ENCODE measurements at regions not wholly inside any gene's neighbourhood (a gene's known extent, or its start where the extent isn't known, plus 50 kb on each side); places are given as distances from the start of the nearest gene placed in this dataset.

GRCh38 chr6:163714179-163714578 lies 299.7 kb downstream of the QKI start:
- in situ Hi-C loops (cut with HindIII; ENCODE audit: extremely low pct_ligation_motif_present, low pct_unique_long_range_greater_than_20kb) = no loop called here
- no peaks in the 10 kb centered on the region for H4K20me1 ChIP-seq (ENCODE audit: insufficient read depth, low read length)
- no peak overlapping the region for H3K4me2 ChIP-seq (ENCODE audit: low read depth, low read length)
- H3K27ac ChIP-seq (ENCODE audit: extremely low read length, insufficient read depth, low read length) = no peak overlapping the region
- BruUV-seq (replicated peaks) = no TSS peak
- 26% methylated on average over 8 of the region's 10 CpGs for WGBS (ENCODE audit: low lambda C conversion rate)
- H2AFZ ChIP-seq (ENCODE audit: low read length) = no peak overlapping the region
- CTCF ChIA-PET (ENCODE audit: low intra/inter-chr PET ratio, low total read pairs) = no interaction called here
- intact Hi-C loops (cut with micrococcal nuclease; ENCODE audit: unreplicated experiment) = no loop called here
- H3K79me2 ChIP-seq (ENCODE audit: insufficient read depth, low read length) = no peaks in the 10 kb centered on the region
- FAIRE-seq = no peak
- ATAC-seq = no peak
- no peak for DNase-seq (ENCODE audit: low spot score)
- TF ChIP-seq FOXO4 (CRISPR knock-in tag; conservative IDR thresholded peaks at IDR 0.05) = 0 out of 2 replicates have a peak, but pooled peaks have one; percentile 79
- TF ChIP-seq ATF7 (IDR thresholded peaks at IDR 0.05) = peak; percentile 99
- TF ChIP-seq ATF7 (CRISPR knock-in tag; IDR thresholded peaks at IDR 0.05) = no peak
- TF ChIP-seq IKZF1 (IDR thresholded peaks at IDR 0.05) = no peak
- no peak for TF ChIP-seq MEF2D (CRISPR knock-in tag; IDR thresholded peaks at IDR 0.05)
- no peak for TF ChIP-seq ESRRA (CRISPR knock-in tag; IDR thresholded peaks at IDR 0.05; ENCODE audit: low read depth)
- no peak for TF ChIP-seq ZNF691 (CRISPR knock-in tag; IDR thresholded peaks at IDR 0.05; ENCODE audit: borderline replicate concordance, low read depth)
- TF ChIP-seq CREB1 (IDR thresholded peaks at IDR 0.05) = peak; percentile 98
- no peak for TF ChIP-seq CREB1 (CRISPR knock-in tag; IDR thresholded peaks at IDR 0.05)
- peaks cover 7 to 29% of the 10 kb centered on the region in 2 experiments; a peak in 4 of 5 replicates for H3K27me3 ChIP-seq (ENCODE audit: control insufficient read depth in 1 of 2, insufficient read depth in 2 of 2, low read length in 2 of 2)
- H3K4me3 ChIP-seq (replicated peaks in 1 of 3; ENCODE audit: insufficient read depth in 1 of 3, low read depth in 2 of 3, low read length in 3 of 3) = no peak overlapping the region
- POLR2A ChIA-PET = no interaction called here
- H3K9ac ChIP-seq (ENCODE audit: insufficient read depth, low read depth, low read length) = no peak overlapping the region
- H3K9me3 ChIP-seq (ENCODE audit: low read length) = no peaks in the 10 kb centered on the region
- no peaks in the 10 kb centered on the region for H3K36me3 ChIP-seq (replicated peaks in 1 of 2; ENCODE audit: control insufficient read depth in 1 of 2, insufficient read depth in 2 of 2, low read length in 2 of 2)
- no peaks in the 10 kb centered on the region for H3K4me1 ChIP-seq (ENCODE audit: insufficient read depth, low read length)

All from HepG2 (cell line).